Right renal pelvis (tissue), 4 donors: ENCODE measurements at regions not wholly inside any gene's neighbourhood (a gene's known extent, or its start where the extent isn't known, plus 50 kb on each side); places are given as distances from the start of the nearest gene placed in this dataset.

Experiments used
- DNase-seq, 4 donors: peaks; one replicate each; pipeline ENCODE4 v3.0.0-alpha.2; 2013; ENCODE audit warnings: low read depth in 4 of 4, low spot score in 3 of 4, missing footprints in 1 of 4

GRCh38 chr5:61884252-61884855 lies 421.7 kb upstream of the KIF2A start:
- peak in 1 of 4 donors; percentile 1 for DNase-seq

GRCh38 chr5:61886214-61886613 lies 419.8 kb upstream of the KIF2A start:
- DNase-seq: no peak

DNA sequence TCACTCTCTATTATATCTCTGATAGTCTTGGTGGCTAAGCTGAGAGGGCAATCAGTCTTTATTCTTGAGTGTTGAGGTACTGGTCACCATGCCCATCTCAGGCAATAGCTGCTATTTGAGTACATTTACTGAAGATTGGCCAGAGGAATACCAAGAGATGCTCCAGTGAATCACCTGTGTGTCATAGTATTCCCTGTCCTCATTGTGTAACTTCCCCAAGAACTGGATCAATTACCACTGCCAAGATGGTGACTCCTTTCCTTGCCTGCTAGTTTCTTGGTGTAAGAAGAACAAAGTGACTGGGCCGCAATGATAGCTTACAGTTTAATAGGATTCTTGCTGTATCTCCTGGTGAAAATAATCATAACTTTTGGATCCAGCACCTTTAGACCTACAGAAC lies 418.7 kb upstream of the KIF2A start:
- DNase-seq: no peak

GRCh38 chr5:61894046-61894445 lies 412.0 kb upstream of the KIF2A start:
- DNase-seq: no peak

- no peak for DNase-seq
Measured at GRCh38 chr5:61896811-61897210, 409.2 kb upstream of the KIF2A start.

- DNase-seq: no peak
Measured at GRCh38 chr5:61897251-61897650, 408.8 kb upstream of the KIF2A start.

DNA sequence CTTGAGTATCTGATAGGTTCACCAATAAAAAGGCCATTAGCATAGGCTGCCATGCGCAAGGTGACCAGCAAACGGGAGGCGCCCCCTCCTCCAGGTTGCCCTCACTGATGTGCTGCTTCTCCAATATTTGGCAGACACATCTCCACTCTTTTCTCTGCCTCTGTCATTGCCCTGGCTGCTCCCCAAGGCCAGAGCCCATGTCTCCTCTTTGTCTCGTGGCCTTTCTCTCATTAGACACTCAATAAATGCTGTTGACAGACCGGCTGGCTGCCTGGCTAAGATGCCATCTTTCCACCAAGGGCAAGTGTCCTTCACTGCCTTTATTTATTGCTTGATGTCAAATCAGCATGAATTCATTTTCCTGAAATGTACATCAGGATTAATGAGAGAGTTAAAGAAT lies 404.0 kb upstream of the KIF2A start:
- DNase-seq: no peak

- no peak for DNase-seq
Measured at GRCh38 chr5:61904730-61905129, 401.3 kb upstream of the KIF2A start.

DNA sequence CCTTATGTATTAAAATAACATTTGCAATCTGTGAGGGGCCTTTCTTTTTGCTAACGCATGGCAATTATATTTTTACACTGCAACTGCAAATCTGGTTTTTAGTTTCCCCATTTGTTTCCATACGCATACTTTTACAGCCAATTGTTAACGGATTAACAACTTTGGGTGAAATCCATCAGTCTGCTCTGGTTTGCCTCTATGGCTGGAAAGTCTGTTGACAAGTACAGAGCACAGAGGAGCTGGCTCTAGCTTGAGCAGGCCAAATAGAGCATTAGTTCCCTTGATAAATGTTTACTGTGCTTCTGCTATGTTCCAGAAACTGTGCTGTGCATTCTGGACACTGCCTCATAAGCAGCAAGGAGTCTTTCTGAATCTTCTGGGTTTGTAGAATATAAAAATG lies 400.4 kb upstream of the KIF2A start:
- DNase-seq: no peak

GRCh38 chr5:61906820-61907219 lies 399.2 kb upstream of the KIF2A start:
- no peak for DNase-seq

DNA sequence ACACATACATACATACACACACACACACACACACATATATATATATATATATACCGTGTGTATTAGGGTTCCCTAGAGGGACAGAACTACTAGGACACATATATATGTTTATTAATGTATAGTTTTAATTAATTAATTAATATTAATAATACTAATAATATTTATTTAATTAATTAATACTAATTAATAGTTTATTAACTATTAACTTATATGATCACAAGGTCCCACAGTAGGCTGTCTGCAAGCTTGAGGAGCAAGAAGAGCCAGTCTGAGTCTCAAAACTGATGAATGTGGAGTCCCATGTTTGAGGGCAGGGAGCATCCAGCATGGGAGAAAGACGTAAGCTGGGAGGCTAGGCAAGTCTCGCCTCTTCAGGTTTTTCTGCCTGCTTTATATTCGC lies 398.0 kb upstream of the KIF2A start:
- DNase-seq: no peak

DNA sequence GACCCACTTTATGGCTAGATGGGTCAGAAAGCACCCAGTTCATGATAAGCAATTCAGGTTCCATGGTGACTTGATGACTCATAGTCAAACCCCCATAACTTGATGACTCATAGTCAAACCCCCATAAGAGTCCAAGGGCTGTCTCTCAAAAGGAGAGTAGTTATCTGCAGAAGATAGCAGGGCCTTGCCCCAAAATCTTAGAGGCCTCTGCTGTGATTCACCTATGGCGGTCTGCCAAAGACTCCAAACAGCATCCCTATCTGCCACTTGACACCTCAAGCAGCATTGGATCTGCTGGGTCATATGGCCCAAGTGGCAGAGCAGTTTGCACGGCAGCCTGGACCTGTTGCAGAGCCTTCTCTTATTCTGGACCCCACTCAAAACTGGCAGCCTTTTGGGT lies 395.2 kb upstream of the KIF2A start:
- no peak for DNase-seq

- no peak for DNase-seq
Measured at GRCh38 chr5:61912559-61912958, 393.4 kb upstream of the KIF2A start.

- DNase-seq: no peak
Measured at GRCh38 chr5:61915646-61916045, 390.4 kb upstream of the KIF2A start.

DNA sequence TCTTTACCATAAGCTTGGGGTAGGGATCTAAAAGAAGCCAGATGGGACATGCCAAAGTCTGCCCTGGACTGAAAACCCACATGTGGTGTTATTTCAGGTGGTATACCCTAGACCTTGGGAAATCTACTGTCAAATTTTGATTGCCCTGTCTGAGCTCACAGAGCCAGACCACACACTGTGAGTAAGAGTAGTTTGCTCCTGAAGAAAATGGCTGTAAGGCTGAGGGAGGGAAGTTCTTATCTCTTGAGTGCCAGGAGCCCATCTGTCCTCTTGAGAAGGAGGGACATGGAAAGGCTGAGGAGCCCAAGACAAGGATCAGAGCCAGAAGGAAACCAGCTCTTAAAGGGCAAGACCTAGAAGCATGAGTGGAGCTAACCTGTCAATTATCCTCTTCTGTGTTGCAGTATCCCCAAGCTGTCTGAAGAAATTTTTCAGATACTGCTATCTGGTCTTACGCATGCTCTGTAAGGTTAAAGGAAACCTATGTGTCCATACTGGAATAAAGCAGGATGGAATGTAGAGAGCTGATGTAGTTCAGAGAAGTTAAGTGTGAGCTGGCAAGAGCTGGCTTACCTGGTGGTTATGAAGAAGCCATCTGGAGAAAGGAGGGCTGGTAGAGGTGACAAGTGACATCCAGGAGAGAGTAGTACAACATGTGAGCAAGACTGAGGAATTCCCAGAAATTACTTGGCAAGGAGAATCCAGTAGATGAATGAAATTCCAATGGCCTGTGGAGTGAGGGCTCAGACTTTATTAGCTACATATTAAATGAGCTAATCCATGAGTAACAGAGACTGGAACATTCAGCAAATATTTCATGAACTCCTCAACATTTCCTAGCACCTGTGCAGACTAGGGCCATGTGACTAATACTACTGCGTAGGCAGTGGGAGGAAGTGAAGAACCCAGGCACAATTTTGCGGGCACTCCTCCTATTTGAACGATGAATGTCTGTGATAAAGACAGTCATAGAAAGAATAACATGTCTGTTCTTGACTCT lies 389.1 kb upstream of the KIF2A start:
- no peak for DNase-seq

- no peak for DNase-seq
Measured at GRCh38 chr5:61918611-61919010, 387.4 kb upstream of the KIF2A start.

- no peak for DNase-seq
Measured at GRCh38 chr5:61919920-61920319, 386.1 kb upstream of the KIF2A start.

DNA sequence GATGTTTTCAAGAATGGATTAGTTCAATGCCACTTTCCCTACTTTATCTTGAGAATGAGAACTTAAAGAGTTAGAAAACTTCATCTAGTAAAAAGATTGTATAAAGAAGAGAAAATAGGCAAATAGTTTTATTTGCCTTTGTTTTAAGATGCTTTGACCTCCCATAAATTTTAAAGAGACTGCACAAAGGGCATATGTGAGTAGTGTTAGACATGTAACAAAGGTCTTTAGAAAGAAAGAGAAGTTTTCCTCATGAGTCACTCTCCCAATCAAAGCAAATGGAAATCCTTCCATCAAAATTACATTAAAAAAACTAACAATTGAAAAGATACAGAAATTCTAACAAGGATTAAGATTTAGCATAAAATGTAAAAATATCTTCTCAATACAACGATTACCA lies 381.8 kb upstream of the KIF2A start:
- no peak for DNase-seq

DNA sequence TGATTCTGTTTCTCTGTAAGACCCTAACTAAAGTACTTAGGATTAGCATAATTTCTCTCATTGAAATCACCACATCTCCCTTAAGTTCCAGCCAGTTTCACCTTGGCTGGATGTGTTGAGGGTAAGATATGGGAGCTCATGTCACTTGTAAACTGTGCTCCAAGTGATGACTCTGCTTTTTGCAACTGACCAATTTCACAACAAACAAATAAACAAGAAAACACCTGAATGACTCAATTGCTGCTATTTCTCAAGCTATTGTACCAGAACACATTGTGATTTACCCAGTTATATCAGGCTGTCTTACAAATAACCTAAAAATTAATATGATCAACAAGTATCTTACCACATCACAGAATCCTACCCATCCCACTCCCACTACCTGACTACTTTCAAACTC lies 379.1 kb upstream of the KIF2A start:
- DNase-seq: no peak

DNA sequence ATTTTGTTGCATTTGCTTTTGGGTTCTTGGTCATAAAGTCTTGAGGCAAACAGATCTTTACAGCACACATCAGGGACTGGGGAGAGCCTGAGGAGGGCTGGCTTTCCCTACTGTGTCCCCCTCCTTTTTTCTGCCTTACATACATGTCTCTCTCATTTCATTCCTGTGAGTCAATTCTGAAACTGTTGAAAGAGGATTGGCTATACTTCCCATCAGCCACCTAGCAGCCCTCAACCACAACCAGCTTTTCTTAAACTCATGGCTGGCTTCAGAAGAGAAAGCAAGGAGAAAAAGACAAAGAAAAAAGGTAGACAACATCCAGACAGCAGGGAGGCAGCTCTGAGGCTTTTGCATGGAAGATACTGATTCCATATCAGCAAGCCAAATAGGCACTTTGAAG lies 374.8 kb upstream of the KIF2A start:
- no peak for DNase-seq

- peak; percentile 31 to 53 (median 42) for DNase-seq
Measured at GRCh38 chr5:61933787-61934626, 372.0 kb upstream of the KIF2A start.
